Endothelial cell of umbilical vein (primary cell): ENCODE measurements at regions not wholly inside any gene's neighbourhood (a gene's known extent, or its start where the extent isn't known, plus 50 kb on each side); places are given as distances from the start of the nearest gene placed in this dataset.

Source experiments
- BruUV-seq: library from RNA; stranded (reverse); fragments of 400-500 nt; replicated peaks from 2 replicates; lab custom pipeline; 2021; lab: Mats Ljungman, UMichigan
- CTCF ChIA-PET: fragments of 300-600, 350-600 bp; sonication (Branson Sonifier 250); formaldehyde crosslinking; loops from one replicate; lab custom pipeline; 2021; ENCODE audit warnings: antibody characterized with exemption, inconsistent platforms; lab: Charles Lee
- POLR2A ChIA-PET: fragments of 300-600, 350-600 bp; sonication (Branson Sonifier 250); formaldehyde crosslinking; loops from one replicate; lab custom pipeline; 2021; ENCODE audit warnings: antibody characterized with exemption, inconsistent platforms; lab: Charles Lee
- DNase-seq: peaks from one replicate; pipeline ENCODE4 v3.0.0-alpha.2; 2011; ENCODE audit warnings: low read depth, low spot score
- FAIRE-seq: peaks from 2 replicates; lab custom pipeline; 2011; peaks lifted over from hg19 to GRCh38; lab: Jason Lieb, UNC
- H2AFZ ChIP-seq: 2 replicates; pipeline ENCODE4 v1.6.0; 2012; ENCODE audit warnings: low read depth, low read length, control low read depth, inconsistent platforms
- H3K27ac ChIP-seq: 2 replicates; pipeline ENCODE4 v1.5.1; 2011; ENCODE audit warnings: low read depth, mild to moderate bottlenecking, control low read depth, low read length, moderate library complexity; ENCODE audit not compliant: insufficient read depth
- H3K27me3 ChIP-seq, 2 experiments: 2 replicates each; pipeline versions ENCODE4 v1.6.0 to v1.6.1; 2011; ENCODE audit warnings: low read length in 2 of 2, mixed read lengths in 1 of 2; ENCODE audit not compliant: control insufficient read depth in 2 of 2, insufficient read depth in 2 of 2
- H3K36me3 ChIP-seq, 2 experiments: 2 replicates in 1 of 2; 3 replicates in 1 of 2; pipeline ENCODE4 v1.5.1; 2011; ENCODE audit warnings: low read length in 2 of 2, mild to moderate bottlenecking in 1 of 2, moderate library complexity in 1 of 2; ENCODE audit not compliant: control insufficient read depth in 2 of 2, insufficient read depth in 2 of 2; ENCODE audit errors: extremely low read depth in 1 of 2
- H3K4me1 ChIP-seq: 3 replicates; pipeline ENCODE4 v1.5.1; 2011; ENCODE audit warnings: mild to moderate bottlenecking, low read length; ENCODE audit not compliant: control insufficient read depth, insufficient read depth; ENCODE audit errors: extremely low read depth
- H3K4me2 ChIP-seq: 2 replicates; pipeline ENCODE4 v1.6.1; 2011; ENCODE audit warnings: low read length, control low read depth, mixed read lengths; ENCODE audit not compliant: insufficient read depth
- H3K4me3 ChIP-seq, 3 experiments: fragments of 200-600 bp in 1 of 3; sonication (generic), shearing (Covaris generic) in 1 of 3; replicated peaks in 1 of 3; 2 replicates each; pipeline ENCODE4 v1.5.1; 2011 to 2016; ENCODE audit warnings: control low read depth in 3 of 3, low read length in 3 of 3, mild to moderate bottlenecking in 2 of 3, inconsistent platforms in 1 of 3, low read depth in 1 of 3, moderate library complexity in 1 of 3; ENCODE audit not compliant: insufficient read depth in 1 of 3
- H3K79me2 ChIP-seq: 2 replicates; pipeline ENCODE4 v1.6.0; 2012; ENCODE audit warnings: low read length, inconsistent platforms; ENCODE audit not compliant: control insufficient read depth, insufficient read depth
- H3K9ac ChIP-seq: replicated peaks from 2 replicates; pipeline ENCODE3; 2011; ENCODE audit warnings: low read length, control low read depth; ENCODE audit not compliant: insufficient read depth; ENCODE audit errors: extremely low read depth
- H3K9me1 ChIP-seq: replicated peaks from 3 replicates; pipeline ENCODE4 v1.6.0; 2011; ENCODE audit warnings: mild to moderate bottlenecking, low read length; ENCODE audit not compliant: control insufficient read depth, insufficient read depth; ENCODE audit errors: extremely low read depth
- H3K9me3 ChIP-seq: replicated peaks from 2 replicates; pipeline ENCODE4 v1.5.1; 2012; ENCODE audit warnings: low read length, inconsistent platforms; ENCODE audit not compliant: control insufficient read depth, insufficient read depth
- H4K20me1 ChIP-seq: replicated peaks from 2 replicates; pipeline ENCODE3; 2011; ENCODE audit warnings: mild to moderate bottlenecking, low read length; ENCODE audit not compliant: control insufficient read depth, insufficient read depth; ENCODE audit errors: extremely low read depth
- EZH2 ChIP-seq: IDR thresholded peaks from 2 replicates; pipeline ENCODE4 v1.6.1; 2012; ENCODE audit warnings: borderline replicate concordance, low read depth, mild to moderate bottlenecking, moderate library complexity, low read length, inconsistent platforms; ENCODE audit not compliant: severe bottlenecking
- FOS ChIP-seq: IDR thresholded peaks from 2 replicates; pipeline ENCODE4 v1.6.1; 2011; ENCODE audit warnings: mild to moderate bottlenecking, low read length, moderate library complexity, borderline replicate concordance; ENCODE audit not compliant: insufficient read depth
- GATA2 ChIP-seq: IDR thresholded peaks from 2 replicates; pipeline ENCODE4 v1.7.0; 2011; ENCODE audit warnings: low read depth, mild to moderate bottlenecking, moderate library complexity, mixed read lengths, low read length; ENCODE audit not compliant: insufficient read length, insufficient read depth
- JUN ChIP-seq: IDR thresholded peaks from 2 replicates; pipeline ENCODE4 v1.6.1; 2011; ENCODE audit warnings: borderline replicate concordance, low read depth; ENCODE audit not compliant: insufficient read length, insufficient read depth
- MYC ChIP-seq: IDR thresholded peaks from one replicate; pipeline ENCODE4 v1.6.1; 2011; ENCODE audit warnings: mild to moderate bottlenecking, low read depth, low read length
- POLR2A ChIP-seq: IDR thresholded peaks from 2 replicates; pipeline ENCODE4 v1.6.1; 2012; ENCODE audit warnings: low read depth, mild to moderate bottlenecking, control low read depth, low read length
- POLR2AphosphoS5 ChIP-seq: IDR thresholded peaks from 2 replicates; pipeline ENCODE4 v1.6.1; 2012; ENCODE audit warnings: low read depth, mild to moderate bottlenecking, control low read depth, low read length, moderate library complexity; ENCODE audit not compliant: insufficient read depth
- dilution Hi-C: fragments of 300-500 bp; cut with MboI; formaldehyde crosslinking; loops from one replicate; pipeline ENCODE4 v1.15.0; 2019; ENCODE audit warnings: low sequenced_read_pairs; ENCODE audit not compliant: extremely low pct_ligation_motif_present
- intact Hi-C: fragments of 100-400 bp; cut with micrococcal nuclease; formaldehyde crosslinking; loops from one replicate; pipeline ENCODE4 v1.10.0; 2022
- TF ChIP-seq, protein P1 (sequence below), 2 donors: IDR thresholded peaks; 1 replicate in 1 of 2; 2 replicates in 1 of 2; pipeline ENCODE4 v1.5.1; 2011; ENCODE audit warnings: low read length in 2 of 2, mild to moderate bottlenecking in 2 of 2, moderate library complexity in 2 of 2, control low read depth in 1 of 2, inconsistent platforms in 1 of 2, low read depth in 1 of 2; ENCODE audit not compliant: insufficient read depth in 1 of 2; ENCODE audit errors: extremely low read depth in 1 of 2
- TF ChIP-seq, protein P2 (sequence below): IDR thresholded peaks from 2 replicates; pipeline ENCODE4 v1.6.1; 2011; ENCODE audit not compliant: insufficient read depth, insufficient read length

DNA sequence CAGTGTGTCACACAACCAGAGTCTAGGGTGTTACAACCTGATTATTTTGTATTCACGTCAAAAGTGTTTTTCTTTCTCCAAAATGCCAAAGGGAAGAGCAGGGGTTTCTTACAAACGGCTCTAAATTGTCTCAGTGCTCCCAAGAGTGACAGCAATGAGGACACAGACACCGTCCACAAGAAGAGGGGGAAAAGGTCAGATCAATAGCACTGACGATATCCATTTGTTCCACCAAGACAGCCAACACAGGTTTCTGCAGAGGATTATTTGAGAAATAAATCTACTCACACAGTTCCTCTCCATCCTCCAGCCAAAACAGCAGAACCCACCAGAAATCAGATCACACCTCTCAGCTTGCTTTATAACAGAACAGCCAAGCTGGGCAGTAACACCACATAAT is 193.9 kb downstream of the SEC16B start:
- ChIA-PET POLR2A (no interaction called here), CTCF (no interaction called here)
- H3K4me1 ChIP-seq, result no peaks in the 10 kb centered on the region
- FAIRE-seq, result no peak
- no peaks in the 10 kb centered on the region for H3K36me3 ChIP-seq
- no peaks in the 10 kb centered on the region for H3K27me3 ChIP-seq
- H3K4me2 ChIP-seq, result no peak overlapping the region
- H4K20me1 ChIP-seq, result no peaks in the 10 kb centered on the region
- TF ChIP-seq, protein P1, sequence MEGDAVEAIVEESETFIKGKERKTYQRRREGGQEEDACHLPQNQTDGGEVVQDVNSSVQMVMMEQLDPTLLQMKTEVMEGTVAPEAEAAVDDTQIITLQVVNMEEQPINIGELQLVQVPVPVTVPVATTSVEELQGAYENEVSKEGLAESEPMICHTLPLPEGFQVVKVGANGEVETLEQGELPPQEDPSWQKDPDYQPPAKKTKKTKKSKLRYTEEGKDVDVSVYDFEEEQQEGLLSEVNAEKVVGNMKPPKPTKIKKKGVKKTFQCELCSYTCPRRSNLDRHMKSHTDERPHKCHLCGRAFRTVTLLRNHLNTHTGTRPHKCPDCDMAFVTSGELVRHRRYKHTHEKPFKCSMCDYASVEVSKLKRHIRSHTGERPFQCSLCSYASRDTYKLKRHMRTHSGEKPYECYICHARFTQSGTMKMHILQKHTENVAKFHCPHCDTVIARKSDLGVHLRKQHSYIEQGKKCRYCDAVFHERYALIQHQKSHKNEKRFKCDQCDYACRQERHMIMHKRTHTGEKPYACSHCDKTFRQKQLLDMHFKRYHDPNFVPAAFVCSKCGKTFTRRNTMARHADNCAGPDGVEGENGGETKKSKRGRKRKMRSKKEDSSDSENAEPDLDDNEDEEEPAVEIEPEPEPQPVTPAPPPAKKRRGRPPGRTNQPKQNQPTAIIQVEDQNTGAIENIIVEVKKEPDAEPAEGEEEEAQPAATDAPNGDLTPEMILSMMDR (IDR thresholded peaks at IDR 0.05; ENCODE audit: extremely low read depth in 1 of 2, insufficient read depth in 1 of 2, low read depth in 1 of 2, low read length in 2 of 2), result no peak
- no peak for TF ChIP-seq POLR2AphosphoS5
- no peak for TF ChIP-seq GATA2
- TF ChIP-seq, protein P2, sequence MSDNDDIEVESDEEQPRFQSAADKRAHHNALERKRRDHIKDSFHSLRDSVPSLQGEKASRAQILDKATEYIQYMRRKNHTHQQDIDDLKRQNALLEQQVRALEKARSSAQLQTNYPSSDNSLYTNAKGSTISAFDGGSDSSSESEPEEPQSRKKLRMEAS, result no peak
- TF ChIP-seq POLR2A, result no peak
- no peak for TF ChIP-seq FOS
- no peak for TF ChIP-seq EZH2
- TF ChIP-seq JUN, result no peak
- no peak for TF ChIP-seq MYC
- H3K9me1 ChIP-seq, result no peaks in the 10 kb centered on the region
- intact Hi-C loops (no loop called here), dilution Hi-C loops (no loop called here)
- no peaks in the 10 kb centered on the region for H3K79me2 ChIP-seq
- no peak overlapping the region for H2AFZ ChIP-seq
- DNase-seq, result no peak
- H3K9ac ChIP-seq, result no peak overlapping the region
- no TSS peak for BruUV-seq
- no peak overlapping the region for H3K4me3 ChIP-seq
- H3K27ac ChIP-seq, result no peak overlapping the region
- H3K9me3 ChIP-seq, result no peaks in the 10 kb centered on the region
